ENCODE measurements at regions not wholly inside any gene's neighbourhood (a gene's known extent, or its start where the extent isn't known, plus 50 kb on each side); places are given as distances from the start of the nearest gene placed in this dataset.

DNA sequence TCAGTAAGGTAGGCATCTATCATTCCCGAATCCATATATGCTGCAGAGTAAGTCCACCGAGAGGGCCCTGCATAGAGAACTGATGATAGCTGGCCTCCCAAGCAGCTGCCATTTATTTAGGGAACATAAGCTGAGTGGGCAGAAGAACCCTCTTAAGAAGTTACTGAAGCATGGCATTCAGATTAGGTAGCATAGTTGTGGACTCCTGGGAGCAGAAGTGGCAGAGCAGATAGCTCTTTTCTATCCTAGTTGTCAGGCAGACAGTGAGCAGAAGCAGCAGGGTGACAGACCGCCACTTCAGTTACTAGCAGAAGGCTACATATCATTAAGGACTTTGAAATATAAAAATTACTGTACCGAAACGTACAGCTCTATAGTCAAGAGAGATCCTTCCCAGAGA lies 454.7 kb downstream of the PPP4R3C start:
- Histone ChIP-seq H3K36me3 (no peaks in the 10 kb centered on the region), H3K27me3 (no peaks in the 10 kb centered on the region), H3K4me1 (no peaks in the 10 kb centered on the region), H3K27ac (no peak overlapping the region), H3K4me3 (no peak overlapping the region), H3K9me3 (peaks cover 0 to 3% (median 0%) of the 10 kb centered on the region in 11 donors)
- TF ChIP-seq, protein P1, sequence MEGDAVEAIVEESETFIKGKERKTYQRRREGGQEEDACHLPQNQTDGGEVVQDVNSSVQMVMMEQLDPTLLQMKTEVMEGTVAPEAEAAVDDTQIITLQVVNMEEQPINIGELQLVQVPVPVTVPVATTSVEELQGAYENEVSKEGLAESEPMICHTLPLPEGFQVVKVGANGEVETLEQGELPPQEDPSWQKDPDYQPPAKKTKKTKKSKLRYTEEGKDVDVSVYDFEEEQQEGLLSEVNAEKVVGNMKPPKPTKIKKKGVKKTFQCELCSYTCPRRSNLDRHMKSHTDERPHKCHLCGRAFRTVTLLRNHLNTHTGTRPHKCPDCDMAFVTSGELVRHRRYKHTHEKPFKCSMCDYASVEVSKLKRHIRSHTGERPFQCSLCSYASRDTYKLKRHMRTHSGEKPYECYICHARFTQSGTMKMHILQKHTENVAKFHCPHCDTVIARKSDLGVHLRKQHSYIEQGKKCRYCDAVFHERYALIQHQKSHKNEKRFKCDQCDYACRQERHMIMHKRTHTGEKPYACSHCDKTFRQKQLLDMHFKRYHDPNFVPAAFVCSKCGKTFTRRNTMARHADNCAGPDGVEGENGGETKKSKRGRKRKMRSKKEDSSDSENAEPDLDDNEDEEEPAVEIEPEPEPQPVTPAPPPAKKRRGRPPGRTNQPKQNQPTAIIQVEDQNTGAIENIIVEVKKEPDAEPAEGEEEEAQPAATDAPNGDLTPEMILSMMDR (IDR thresholded peaks at IDR 0.05): no peak
- intact Hi-C loops (cut with DNase I): loop anchor here in 1 of 10 donors (10.0 kb wide), 1 partner anchor 56 kb away; no protein-coding TSS in a partner anchor
- ATAC-seq (no peak), DNase-seq (no peak)
- WGBS, 2 donors: 34 to 40% methylated on average over 5 of the region's 5 CpGs

DNA sequence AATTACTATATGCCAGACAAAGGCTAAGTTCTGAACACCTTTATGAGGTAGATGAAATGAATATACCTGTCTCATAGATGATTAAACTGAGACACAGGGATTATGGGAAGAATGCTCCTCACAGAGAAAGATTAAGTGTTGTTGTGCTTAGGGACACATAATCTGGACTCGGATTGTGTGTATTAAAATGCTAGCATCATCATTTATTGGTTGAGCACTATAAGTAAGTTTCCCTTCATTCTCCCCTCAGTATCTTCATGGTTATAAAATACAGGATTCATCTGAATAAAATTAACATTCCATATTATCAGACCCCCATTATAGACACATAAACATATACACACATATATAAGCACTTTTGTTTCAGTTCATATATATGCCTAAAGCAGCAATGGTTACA lies 463.5 kb downstream of the PPP4R3C start:
- TF ChIP-seq, protein P1 (IDR thresholded peaks at IDR 0.05): no peak
- no peaks in the 10 kb centered on the region for H3K4me1 ChIP-seq
- intact Hi-C loops (cut with DNase I): loop anchor here in 1 of 10 donors (10.0 kb wide), 1 partner anchor 65 kb away; no protein-coding TSS in a partner anchor
- no peaks in the 10 kb centered on the region for H3K27me3 ChIP-seq
- H3K4me3 ChIP-seq: no peak overlapping the region
- no peaks in the 10 kb centered on the region for H3K9me3 ChIP-seq
- WGBS, 2 donors: 95% methylated on average over 1 of the region's 1 CpG
- ATAC-seq: no peak
- DNase-seq: no peak
- H3K27ac ChIP-seq: no peak overlapping the region
- H3K36me3 ChIP-seq: no peaks in the 10 kb centered on the region

DNA sequence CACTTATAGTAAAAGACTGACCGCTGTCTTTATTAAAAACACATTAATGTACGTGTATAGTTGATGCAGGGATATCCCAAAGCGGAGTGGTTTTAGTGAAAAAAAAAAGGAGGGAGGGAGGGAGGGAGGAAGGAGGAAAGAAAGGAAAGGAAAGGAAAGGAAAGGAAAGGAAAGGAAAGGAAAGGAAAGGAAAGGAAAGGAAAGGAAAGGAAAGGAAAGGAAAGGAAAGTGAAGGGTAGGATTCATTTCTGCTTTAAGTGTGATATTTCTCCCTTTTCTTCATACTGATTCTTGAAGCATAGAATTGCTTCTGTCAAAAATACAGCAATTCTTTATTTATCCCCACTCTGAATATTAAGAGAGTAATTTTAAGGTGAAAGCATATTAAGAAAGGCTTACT lies 504.9 kb downstream of the PPP4R3C start:
- H3K27ac ChIP-seq: no peak overlapping the region

DNA sequence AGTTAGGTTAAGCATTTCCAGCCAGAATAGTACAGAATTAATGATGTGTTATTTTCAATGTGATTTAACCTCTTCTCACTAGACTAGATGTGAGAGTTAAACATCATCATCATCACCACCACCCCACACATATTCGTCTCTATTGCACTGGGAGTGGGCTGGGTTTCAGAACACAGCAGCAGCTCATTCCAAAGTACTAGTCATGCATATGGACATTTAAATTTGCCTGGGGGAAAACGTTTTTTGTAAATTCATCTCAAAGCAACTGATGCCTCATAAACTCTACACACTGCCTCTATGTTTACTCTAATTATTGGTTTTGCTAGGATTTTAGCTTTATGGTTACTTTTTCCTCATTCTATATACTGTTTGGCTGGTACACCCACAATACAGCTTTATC lies 509.1 kb downstream of the PPP4R3C start:
- 46 to 48% methylated on average over 2 of the region's 2 CpGs for WGBS, 2 donors
- H3K36me3 ChIP-seq: no peaks in the 10 kb centered on the region
- no peak overlapping the region for H3K4me3 ChIP-seq
- H3K27me3 ChIP-seq: no peaks in the 10 kb centered on the region
- H3K9me3 ChIP-seq: no peaks in the 10 kb centered on the region
- TF ChIP-seq, protein P1 (IDR thresholded peaks at IDR 0.05): no peak
- DNase-seq: no peak
- H3K27ac ChIP-seq: no peak overlapping the region
- ATAC-seq: no peak
- H3K4me1 ChIP-seq: no peaks in the 10 kb centered on the region
- intact Hi-C loops (cut with DNase I): no loop called here

More for the DNA sequence above, 504.9 kb downstream of the PPP4R3C start:
- no peaks in the 10 kb centered on the region for H3K4me1 ChIP-seq
- H3K27me3 ChIP-seq: no peaks in the 10 kb centered on the region
- H3K4me3 ChIP-seq: no peak overlapping the region
- WGBS, 2 donors: 87 to 92% methylated on average over 3 of the region's 3 CpGs
- H3K36me3 ChIP-seq: no peaks in the 10 kb centered on the region
- H3K9me3 ChIP-seq: no peaks in the 10 kb centered on the region
- TF ChIP-seq, protein P1 (IDR thresholded peaks at IDR 0.05): no peak
- no peak for DNase-seq
- intact Hi-C loops (cut with DNase I): no loop called here
- ATAC-seq: no peak
